ENCODE measurements at regions not wholly inside any gene's neighbourhood (a gene's known extent, or its start where the extent isn't known, plus 50 kb on each side); places are given as distances from the start of the nearest gene placed in this dataset.
"Not testable (repeated sequence)": the region's sequence is repeated elsewhere in the genome, so short reads cannot be mapped to it uniquely, and the experiment has no call there.

DNA sequence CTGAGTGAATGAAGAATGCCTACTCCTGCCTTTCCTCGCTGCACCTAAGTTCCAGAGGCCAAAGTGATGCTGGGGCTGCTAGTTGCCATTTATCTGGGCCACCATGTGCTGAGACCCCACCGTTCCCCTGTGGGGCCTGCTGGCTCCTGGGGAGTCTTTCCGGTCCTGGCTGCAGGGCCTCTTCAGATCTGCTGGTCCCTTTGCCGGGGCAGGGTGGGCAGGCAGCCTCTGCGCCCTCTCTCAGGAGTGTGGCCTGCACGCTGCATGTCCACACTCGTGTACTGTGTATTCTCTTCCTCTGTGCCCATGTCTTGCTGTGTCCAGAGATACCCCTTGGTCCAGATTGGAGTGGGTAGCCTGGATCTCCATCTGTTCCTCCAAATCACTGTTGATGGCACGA is 151.8 kb upstream of the MED13 start:
- TF ChIP-seq SUZ12 (IDR thresholded peaks at IDR 0.05; ENCODE audit: extremely low read depth, insufficient read depth, insufficient read length) (no peak), ZNF274 (IDR thresholded peaks at IDR 0.05; ENCODE audit: low read depth, low read length) (no peak), YY1 (IDR thresholded peaks at IDR 0.05; ENCODE audit: insufficient read depth, insufficient read length) (no peak)
- peaks cover 4% of the 10 kb centered on the region; the same call in 1 of the 2 replicates for H3K9me3 ChIP-seq (ENCODE audit: insufficient read depth, low read length)
- H3K9ac ChIP-seq (ENCODE audit: insufficient read length, low read depth) = no peak overlapping the region
- no peaks in the 10 kb centered on the region for H3K27me3 ChIP-seq (ENCODE audit: insufficient read depth, insufficient read length)
- H3K4me3 ChIP-seq (ENCODE audit: insufficient read length, low read depth) = no peak overlapping the region
- H3K4me1 ChIP-seq (ENCODE audit: insufficient read depth, insufficient read length) = no peaks in the 10 kb centered on the region
- DNase-seq (ENCODE audit: low read depth, low spot score) = no peak
- H3K36me3 ChIP-seq (ENCODE audit: insufficient read depth, insufficient read length, low read length) = no peaks in the 10 kb centered on the region

DNA sequence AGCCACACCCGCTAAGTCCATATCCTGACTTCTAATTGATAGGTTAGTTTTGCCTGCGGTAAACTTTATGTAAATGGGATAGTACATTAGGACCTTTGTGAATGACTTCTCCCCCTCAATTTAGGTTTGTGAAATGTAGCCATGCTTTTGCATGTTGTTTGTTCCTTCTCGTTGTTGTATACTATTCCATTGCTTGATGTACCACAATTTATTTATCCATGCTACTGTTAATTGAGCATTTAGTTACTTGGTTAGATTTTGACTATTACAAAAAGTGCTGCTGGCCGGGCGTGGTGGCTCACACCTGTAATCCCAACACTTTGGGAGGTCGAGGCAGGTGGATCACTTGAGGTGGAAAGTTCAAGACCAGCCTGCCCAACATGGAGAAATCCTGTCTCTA is 150.8 kb upstream of the MED13 start:
- DNase-seq (ENCODE audit: low read depth, low spot score); H3K9me3 ChIP-seq (ENCODE audit: insufficient read depth, low read length); H3K9ac ChIP-seq (ENCODE audit: insufficient read length, low read depth); H3K36me3 ChIP-seq (ENCODE audit: insufficient read depth, insufficient read length, low read length); H3K4me1 ChIP-seq (ENCODE audit: insufficient read depth, insufficient read length); H3K27me3 ChIP-seq (ENCODE audit: insufficient read depth, insufficient read length); H3K4me3 ChIP-seq (ENCODE audit: insufficient read length, low read depth): not testable (repeated sequence)

GRCh38 chr17:62206550-62206949 is 141.5 kb upstream of the MED13 start:
- H3K36me3 ChIP-seq (ENCODE audit: insufficient read depth, insufficient read length, low read length) = no peaks in the 10 kb centered on the region
- H3K27me3 ChIP-seq (ENCODE audit: insufficient read depth, insufficient read length) = no peaks in the 10 kb centered on the region
- H3K4me1 ChIP-seq (ENCODE audit: insufficient read depth, insufficient read length) = no peaks in the 10 kb centered on the region
- H3K9me3 ChIP-seq (ENCODE audit: insufficient read depth, low read length) = peaks cover 11% of the 10 kb centered on the region; the same call in 1 of the 2 replicates
- no peak for DNase-seq (ENCODE audit: low read depth, low spot score)
- TF ChIP-seq ZNF274 (IDR thresholded peaks at IDR 0.05; ENCODE audit: low read depth, low read length) (no peak), SUZ12 (IDR thresholded peaks at IDR 0.05; ENCODE audit: extremely low read depth, insufficient read depth, insufficient read length) (no peak), YY1 (IDR thresholded peaks at IDR 0.05; ENCODE audit: insufficient read depth, insufficient read length) (no peak)
- no peak overlapping the region for H3K9ac ChIP-seq (ENCODE audit: insufficient read length, low read depth)
- no peak overlapping the region for H3K4me3 ChIP-seq (ENCODE audit: insufficient read length, low read depth)

DNA sequence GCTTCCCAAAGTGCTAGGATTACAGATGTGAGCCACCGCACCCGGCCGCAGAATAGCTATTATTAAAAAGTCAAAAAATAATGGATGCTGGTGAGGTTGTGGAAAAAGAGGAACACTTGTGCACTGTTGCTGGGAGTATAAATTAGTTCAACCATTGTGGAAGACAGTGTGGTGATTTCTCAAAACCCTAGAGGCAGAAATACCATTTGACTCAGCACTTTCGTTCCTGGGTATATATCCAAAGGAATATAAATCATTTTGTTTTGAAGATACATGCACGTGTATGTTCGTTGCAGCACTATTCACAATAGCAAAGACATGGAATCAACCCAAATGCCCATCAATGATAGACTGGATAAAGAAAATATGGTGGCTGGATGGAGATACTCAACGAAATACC is 132.1 kb upstream of the MED13 start:
- not testable (repeated sequence) for H3K36me3 ChIP-seq (ENCODE audit: insufficient read depth, insufficient read length, low read length); H3K4me1 ChIP-seq (ENCODE audit: insufficient read depth, insufficient read length); H3K9ac ChIP-seq (ENCODE audit: insufficient read length, low read depth); DNase-seq (ENCODE audit: low read depth, low spot score); H3K4me3 ChIP-seq (ENCODE audit: insufficient read length, low read depth); H3K27me3 ChIP-seq (ENCODE audit: insufficient read depth, insufficient read length); H3K9me3 ChIP-seq (ENCODE audit: insufficient read depth, low read length)

DNA sequence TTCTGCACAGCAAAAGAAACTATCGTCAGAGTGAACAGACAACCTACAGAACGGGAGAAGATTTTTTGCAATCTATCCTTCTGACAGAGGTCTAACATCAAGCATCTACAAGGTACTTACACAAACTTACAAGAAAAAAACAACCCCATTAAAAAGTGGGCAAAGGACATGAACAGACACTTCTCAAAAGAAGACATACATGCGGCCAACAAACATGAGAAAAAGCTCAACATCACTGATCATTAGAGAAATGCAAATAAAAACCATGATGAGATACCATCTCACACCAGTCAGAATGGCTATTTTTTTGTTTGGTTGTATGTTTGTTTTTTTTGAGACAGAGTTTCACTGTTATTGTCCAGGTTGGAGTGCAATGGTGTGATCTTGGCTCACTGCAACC is 131.5 kb upstream of the MED13 start:
- not testable (repeated sequence) for DNase-seq (ENCODE audit: low read depth, low spot score); H3K4me1 ChIP-seq (ENCODE audit: insufficient read depth, insufficient read length); H3K9ac ChIP-seq (ENCODE audit: insufficient read length, low read depth); H3K9me3 ChIP-seq (ENCODE audit: insufficient read depth, low read length); H3K4me3 ChIP-seq (ENCODE audit: insufficient read length, low read depth); H3K27me3 ChIP-seq (ENCODE audit: insufficient read depth, insufficient read length); H3K36me3 ChIP-seq (ENCODE audit: insufficient read depth, insufficient read length, low read length)

- TF ChIP-seq ZNF274 (IDR thresholded peaks at IDR 0.05; ENCODE audit: low read depth, low read length) (no peak), YY1 (IDR thresholded peaks at IDR 0.05; ENCODE audit: insufficient read depth, insufficient read length) (no peak), SUZ12 (IDR thresholded peaks at IDR 0.05; ENCODE audit: extremely low read depth, insufficient read depth, insufficient read length) (no peak)
- no peak for DNase-seq (ENCODE audit: low read depth, low spot score)
- H3K36me3 ChIP-seq (ENCODE audit: insufficient read depth, insufficient read length, low read length) = no peaks in the 10 kb centered on the region
- H3K27me3 ChIP-seq (ENCODE audit: insufficient read depth, insufficient read length) = no peaks in the 10 kb centered on the region
- H3K4me1 ChIP-seq (ENCODE audit: insufficient read depth, insufficient read length) = peaks cover under 1% of the 10 kb centered on the region
- H3K9ac ChIP-seq (ENCODE audit: insufficient read length, low read depth) = no peak overlapping the region
- no peaks in the 10 kb centered on the region for H3K9me3 ChIP-seq (ENCODE audit: insufficient read depth, low read length)
- H3K4me3 ChIP-seq (ENCODE audit: insufficient read length, low read depth) = no peak overlapping the region
Observed at GRCh38 chr17:62194401-62194800, 129.3 kb upstream of the MED13 start.

DNA sequence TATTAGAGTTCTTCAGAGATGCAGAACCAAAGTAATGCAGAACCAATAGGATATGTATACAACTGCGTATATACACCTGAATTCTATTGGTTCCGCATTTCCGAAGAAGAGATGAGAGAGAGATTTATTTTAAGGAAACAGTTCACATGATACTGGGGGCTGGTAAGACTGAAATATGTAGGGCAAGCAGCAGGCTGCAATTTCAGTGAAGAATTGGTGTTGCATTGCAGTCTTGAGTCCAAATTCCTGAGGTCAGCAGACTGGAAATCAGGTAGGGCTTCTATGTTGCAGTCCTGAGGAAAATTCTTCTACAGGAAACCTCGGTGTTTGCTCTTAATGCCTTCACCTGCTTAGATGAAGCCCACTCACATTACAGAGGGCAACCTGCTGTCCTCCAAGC is 128.2 kb upstream of the MED13 start:
- no peak for DNase-seq (ENCODE audit: low read depth, low spot score)
- peaks cover 3% of the 10 kb centered on the region for H3K4me1 ChIP-seq (ENCODE audit: insufficient read depth, insufficient read length)
- H3K9me3 ChIP-seq (ENCODE audit: insufficient read depth, low read length) = no peaks in the 10 kb centered on the region
- no peak overlapping the region for H3K4me3 ChIP-seq (ENCODE audit: insufficient read length, low read depth)
- no peak overlapping the region for H3K9ac ChIP-seq (ENCODE audit: insufficient read length, low read depth)
- TF ChIP-seq SUZ12 (IDR thresholded peaks at IDR 0.05; ENCODE audit: extremely low read depth, insufficient read depth, insufficient read length) (no peak), ZNF274 (IDR thresholded peaks at IDR 0.05; ENCODE audit: low read depth, low read length) (no peak), YY1 (IDR thresholded peaks at IDR 0.05; ENCODE audit: insufficient read depth, insufficient read length) (no peak)
- H3K27me3 ChIP-seq (ENCODE audit: insufficient read depth, insufficient read length) = no peaks in the 10 kb centered on the region
- no peaks in the 10 kb centered on the region for H3K36me3 ChIP-seq (ENCODE audit: insufficient read depth, insufficient read length, low read length)

DNA sequence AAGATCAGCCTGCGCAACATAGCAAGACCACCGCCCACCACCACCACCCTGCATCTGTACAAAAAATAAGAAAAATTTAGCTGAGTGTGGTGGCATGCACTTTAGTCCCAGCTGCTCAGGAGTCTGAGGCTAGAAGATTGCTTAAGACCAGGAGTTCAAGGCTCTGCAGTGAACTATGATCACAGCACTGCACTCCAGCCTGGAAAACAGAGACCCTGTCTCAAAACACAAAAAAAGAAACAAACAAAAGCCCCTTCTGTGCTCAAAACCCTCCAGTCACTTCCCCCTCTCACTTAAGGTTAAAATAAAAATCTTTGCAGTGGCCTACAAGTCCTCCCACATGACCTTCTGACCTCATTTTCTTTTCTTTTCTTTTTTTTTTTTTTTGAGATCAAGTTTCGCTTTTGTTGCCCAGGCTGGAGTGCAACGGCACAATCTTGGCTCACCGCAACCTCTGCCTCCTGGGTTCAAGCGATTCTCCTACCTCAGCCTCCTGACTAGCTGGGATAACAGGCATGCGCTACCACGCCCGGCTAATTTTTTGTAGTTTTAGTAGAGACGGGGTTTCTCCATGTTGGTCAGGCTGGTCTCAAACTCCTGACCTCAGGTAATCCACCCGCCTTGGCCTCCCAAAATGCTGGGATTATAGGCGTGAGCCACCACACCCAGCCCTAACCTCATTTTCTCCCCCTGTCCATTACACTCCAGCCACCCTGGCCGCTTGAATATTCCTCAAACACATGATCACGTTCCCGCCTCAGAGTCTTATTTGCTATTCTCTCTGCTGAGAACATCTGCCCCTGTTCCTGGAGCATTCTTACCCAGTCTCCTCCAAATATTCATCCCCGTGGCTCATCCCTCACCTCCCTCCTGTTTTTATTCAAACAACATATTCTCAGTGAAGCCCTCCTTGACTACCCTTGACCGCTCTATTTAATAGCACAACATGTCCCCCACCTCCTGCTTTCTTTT is 126.6 kb upstream of the MED13 start:
- H3K4me3 ChIP-seq (ENCODE audit: insufficient read length, low read depth) = no peak overlapping the region
- H3K4me1 ChIP-seq (ENCODE audit: insufficient read depth, insufficient read length) = peaks cover 3% of the 10 kb centered on the region
- H3K36me3 ChIP-seq (ENCODE audit: insufficient read depth, insufficient read length, low read length) = no peaks in the 10 kb centered on the region
- TF ChIP-seq ZNF274 (IDR thresholded peaks at IDR 0.05; ENCODE audit: low read depth, low read length) = no peak
- no peak for TF ChIP-seq SUZ12 (IDR thresholded peaks at IDR 0.05; ENCODE audit: extremely low read depth, insufficient read depth, insufficient read length)
- TF ChIP-seq YY1 (IDR thresholded peaks at IDR 0.05; ENCODE audit: insufficient read depth, insufficient read length) = no peak
- DNase-seq (ENCODE audit: low read depth, low spot score) = no peak
- no peaks in the 10 kb centered on the region for H3K9me3 ChIP-seq (ENCODE audit: insufficient read depth, low read length)
- peak overlapping the region; percentile 59 for H3K9ac ChIP-seq (ENCODE audit: insufficient read length, low read depth)
- H3K27me3 ChIP-seq (ENCODE audit: insufficient read depth, insufficient read length) = no peaks in the 10 kb centered on the region
